OCI-LY3 (cell line): ENCODE measurements at regions not wholly inside any gene's neighbourhood (a gene's known extent, or its start where the extent isn't known, plus 50 kb on each side); places are given as distances from the start of the nearest gene placed in this dataset.

Experiments used
- H2AFZ ChIP-seq: fragments of 200-600, 300-600 bp; shearing (Covaris generic); 2 replicates; pipeline ENCODE4 v1.6.0; 2014; ENCODE audit warnings: antibody characterized with exemption, low read depth, low read length
- H3K27ac ChIP-seq: fragments of 200-600, 300-600 bp; sonication (generic); 2 replicates; pipeline ENCODE4 v1.5.1; 2014; ENCODE audit warnings: mild to moderate bottlenecking, low read length, moderate library complexity, mixed read lengths
- H3K27me3 ChIP-seq: fragments of 200-600, 300-600 bp; sonication (generic); 2 replicates; pipeline ENCODE4 v1.6.1; 2014; ENCODE audit warnings: low read depth, low read length, mixed read lengths
- H3K36me3 ChIP-seq: fragments of 200-600, 300-600 bp; sonication (generic); replicated peaks from 2 replicates; pipeline ENCODE3; 2014; ENCODE audit warnings: low read depth, low read length, mixed read lengths
- H3K4me1 ChIP-seq: fragments of 300-600, 200-600 bp; sonication (generic); 2 replicates; pipeline ENCODE4 v1.6.1; 2014; ENCODE audit warnings: low read length, mixed read lengths
- H3K4me2 ChIP-seq: fragments of 200-600, 300-600 bp; sonication (generic); 2 replicates; pipeline ENCODE4 v1.6.1; 2014; ENCODE audit warnings: low read length, mixed read lengths
- H3K4me3 ChIP-seq: fragments of 300-600, 200-600 bp; sonication (generic); 2 replicates; pipeline ENCODE4 v1.5.1; 2014; ENCODE audit warnings: antibody characterized with exemption, mild to moderate bottlenecking, low read length, moderate library complexity
- H3K79me2 ChIP-seq: fragments of 300-600, 200-600 bp; shearing (Covaris generic); 2 replicates; pipeline ENCODE4 v1.6.1; 2014; ENCODE audit warnings: mild to moderate bottlenecking, low read length, mixed read lengths
- H3K9ac ChIP-seq: fragments of 300-600, 200-600 bp; shearing (Covaris generic); 2 replicates; pipeline ENCODE4 v1.6.0; 2014; ENCODE audit warnings: mild to moderate bottlenecking, low read length, moderate library complexity
- H3K9me3 ChIP-seq: fragments of 200-600, 300-600 bp; shearing (Covaris generic); 2 replicates; pipeline ENCODE4 v1.6.1; 2014; ENCODE audit warnings: low read length, mixed read lengths; ENCODE audit not compliant: insufficient read depth
- H4K20me1 ChIP-seq: fragments of 200-600, 300-600 bp; sonication (generic); 2 replicates; pipeline ENCODE4 v1.6.1; 2016; ENCODE audit warnings: low read length, mixed read lengths; ENCODE audit not compliant: insufficient read depth
- CTCF ChIP-seq: fragments of 200-600, 300-600 bp; sonication (generic); IDR thresholded peaks from 2 replicates; pipeline ENCODE4 v1.5.1; 2014; ENCODE audit warnings: antibody characterized with exemption, low read length, low read depth
- EZH2phosphoT487 ChIP-seq: fragments of 200-600 bp; shearing (Covaris generic); IDR thresholded peaks from 2 replicates; pipeline ENCODE4 v1.6.1; 2018; ENCODE audit warnings: antibody characterized with exemption, mixed run types, low read depth

- H3K4me2 ChIP-seq = no peak overlapping the region
- H3K4me1 ChIP-seq = no peaks in the 10 kb centered on the region
- no peaks in the 10 kb centered on the region for H3K36me3 ChIP-seq
- no peak overlapping the region for H3K27ac ChIP-seq
- TF ChIP-seq EZH2phosphoT487 (no peak), CTCF (no peak)
- no peak overlapping the region for H3K9ac ChIP-seq
- H3K4me3 ChIP-seq = no peak overlapping the region
- H3K9me3 ChIP-seq = no peaks in the 10 kb centered on the region
- H4K20me1 ChIP-seq = no peaks in the 10 kb centered on the region
- H3K27me3 ChIP-seq = no peaks in the 10 kb centered on the region
- no peaks in the 10 kb centered on the region for H3K79me2 ChIP-seq
- H2AFZ ChIP-seq = no peak overlapping the region
These were observed 299.4 kb downstream of the LRRIQ3 start for GRCh38 chr1:73898540-73898939.

GRCh38 chr1:73887412-73887811 is 310.6 kb downstream of the LRRIQ3 start:
- no peaks in the 10 kb centered on the region for H3K36me3 ChIP-seq
- no peak overlapping the region for H3K27ac ChIP-seq
- H3K79me2 ChIP-seq = no peaks in the 10 kb centered on the region
- no peak overlapping the region for H2AFZ ChIP-seq
- TF ChIP-seq CTCF = no peak
- H4K20me1 ChIP-seq = no peaks in the 10 kb centered on the region
- H3K4me2 ChIP-seq = no peak overlapping the region
- H3K27me3 ChIP-seq = no peaks in the 10 kb centered on the region
- no peaks in the 10 kb centered on the region for H3K9me3 ChIP-seq
- H3K4me3 ChIP-seq = no peak overlapping the region
- no peaks in the 10 kb centered on the region for H3K4me1 ChIP-seq
- H3K9ac ChIP-seq = no peak overlapping the region

GRCh38 chr1:73886716-73887115 is 311.3 kb downstream of the LRRIQ3 start:
- Histone ChIP-seq H3K36me3 (no peaks in the 10 kb centered on the region), H3K4me2 (no peak overlapping the region), H3K27me3 (no peaks in the 10 kb centered on the region), H3K9me3 (no peaks in the 10 kb centered on the region), H3K4me1 (no peaks in the 10 kb centered on the region), H3K4me3 (no peak overlapping the region), H3K79me2 (no peaks in the 10 kb centered on the region), H4K20me1 (no peaks in the 10 kb centered on the region), H3K27ac (no peak overlapping the region), H3K9ac (no peak overlapping the region), H2AFZ (no peak overlapping the region)
- TF ChIP-seq CTCF (no peak), EZH2phosphoT487 (no peak)

- Histone ChIP-seq H3K9ac (no peak overlapping the region), H3K27ac (no peak overlapping the region), H3K4me3 (no peak overlapping the region), H3K4me1 (no peaks in the 10 kb centered on the region), H3K27me3 (no peaks in the 10 kb centered on the region), H2AFZ (no peak overlapping the region), H3K4me2 (no peak overlapping the region), H4K20me1 (no peaks in the 10 kb centered on the region), H3K36me3 (no peaks in the 10 kb centered on the region), H3K79me2 (no peaks in the 10 kb centered on the region), H3K9me3 (no peaks in the 10 kb centered on the region)
- TF ChIP-seq EZH2phosphoT487 = no peak
- TF ChIP-seq CTCF = no peak
These were observed 323.2 kb downstream of the LRRIQ3 start for GRCh38 chr1:73874806-73875205.
